NCI-H146 (cell line): ENCODE measurements at regions not wholly inside any gene's neighbourhood (a gene's known extent, or its start where the extent isn't known, plus 50 kb on each side); places are given as distances from the start of the nearest gene placed in this dataset.
"Not testable (repeated sequence)": the region's sequence is repeated elsewhere in the genome, so short reads cannot be mapped to it uniquely, and the experiment has no call there.

ENCODE experiments used
- DNase-seq: peaks from one replicate; lab custom pipeline; 2025; lab: John Stamatoyannopoulos, UW

DNA sequence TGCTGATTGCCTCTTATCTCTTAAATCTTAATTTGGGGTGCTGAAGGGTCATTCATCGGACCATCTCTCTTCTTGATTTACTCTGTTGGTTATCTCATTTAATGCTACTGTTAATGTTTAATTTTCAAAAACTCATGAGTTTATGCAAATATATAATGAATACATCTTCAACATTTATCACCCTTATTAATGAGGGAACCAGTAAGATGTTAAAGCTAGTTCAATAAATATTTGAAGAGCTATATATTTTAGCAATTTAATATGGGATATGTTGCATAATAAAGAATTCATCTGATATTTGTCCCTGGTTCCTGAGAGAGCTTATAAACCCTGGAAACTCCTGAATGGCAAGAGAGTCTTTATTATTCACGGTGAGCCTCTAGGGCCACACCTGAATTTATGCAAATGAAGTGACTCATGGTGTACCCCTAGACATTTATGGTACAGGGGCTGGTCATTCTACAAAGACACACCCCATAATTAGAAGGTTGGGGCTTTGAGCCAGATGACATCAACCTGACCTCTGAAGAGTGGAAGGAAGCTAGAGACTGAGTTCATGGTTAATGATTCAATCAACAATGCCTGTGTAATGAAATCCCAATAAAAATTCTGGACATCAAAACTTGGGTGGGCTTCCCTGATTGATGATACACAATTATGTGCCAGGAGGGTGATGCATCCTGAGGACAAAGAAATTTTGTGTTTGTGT lies 339.5 kb upstream of the ZNF608 start:
- no peak for DNase-seq

DNA sequence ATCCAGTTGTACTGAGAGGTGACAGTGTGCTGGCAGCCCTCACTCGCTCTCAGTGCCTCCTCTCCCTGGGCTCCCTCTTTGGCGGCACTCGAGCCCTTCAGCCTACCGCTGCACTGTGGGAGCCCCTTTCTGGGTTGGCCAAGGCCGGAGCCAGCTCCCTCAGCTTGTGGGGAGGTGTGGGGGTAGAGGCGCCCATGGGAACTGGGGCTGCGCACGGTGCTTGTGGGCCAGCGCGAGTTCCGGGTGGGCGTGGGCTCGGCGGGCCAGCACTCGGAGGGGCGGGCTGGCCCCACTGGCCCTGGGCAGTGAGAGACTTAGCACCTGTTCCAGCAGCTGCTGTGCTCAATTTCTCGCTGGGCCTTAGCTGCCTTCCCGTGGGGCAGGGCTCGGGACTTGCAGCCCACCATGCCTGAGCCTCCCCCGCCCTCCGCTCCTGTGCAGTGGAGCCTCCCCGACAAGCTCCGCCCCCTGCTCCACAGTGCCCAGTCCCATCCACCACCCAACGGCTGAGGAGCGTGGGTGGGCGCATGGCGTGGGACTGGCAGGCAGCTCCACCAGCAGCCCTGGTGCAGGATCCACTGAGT lies 342.2 kb upstream of the ZNF608 start:
- DNase-seq: no peak

DNA sequence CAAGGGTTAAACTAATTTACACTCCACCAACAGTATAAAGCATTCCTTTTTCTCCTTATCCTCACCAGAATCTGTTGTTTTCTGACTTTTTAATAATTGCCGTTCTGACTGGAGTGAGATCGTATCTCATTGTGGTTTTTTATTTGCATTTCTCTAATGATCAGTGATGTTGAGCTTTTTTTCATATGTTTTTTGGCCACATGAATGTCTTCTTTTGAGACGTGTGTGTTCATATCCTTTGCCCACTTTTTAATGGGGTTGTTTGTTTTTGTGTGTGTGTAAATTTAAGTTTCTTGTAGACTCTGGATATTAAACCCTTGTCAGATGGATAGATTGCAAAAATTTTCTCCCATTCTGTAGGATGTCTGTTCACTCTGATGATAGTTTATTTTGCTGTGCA lies 345.7 kb upstream of the ZNF608 start:
- DNase-seq: not testable (repeated sequence)

DNA sequence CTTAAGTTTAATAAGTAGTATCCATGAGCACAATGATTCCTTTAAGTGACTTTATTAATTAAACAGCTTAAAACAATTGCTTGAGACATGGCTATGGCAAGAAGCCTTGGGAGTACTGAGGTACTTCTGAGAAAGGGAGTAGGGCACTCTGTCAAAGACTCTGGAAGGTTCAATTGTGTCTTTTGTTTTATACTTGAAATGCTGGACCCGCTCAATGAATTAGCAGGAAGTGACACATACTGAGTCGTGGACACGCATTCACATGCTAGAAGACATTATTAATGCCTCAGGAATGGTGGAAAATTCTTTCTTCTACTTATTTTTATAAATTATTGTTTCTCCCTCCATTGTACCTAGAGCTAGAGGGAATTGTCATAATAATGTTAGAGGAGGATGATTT lies 347.3 kb upstream of the ZNF608 start:
- no peak for DNase-seq

DNA sequence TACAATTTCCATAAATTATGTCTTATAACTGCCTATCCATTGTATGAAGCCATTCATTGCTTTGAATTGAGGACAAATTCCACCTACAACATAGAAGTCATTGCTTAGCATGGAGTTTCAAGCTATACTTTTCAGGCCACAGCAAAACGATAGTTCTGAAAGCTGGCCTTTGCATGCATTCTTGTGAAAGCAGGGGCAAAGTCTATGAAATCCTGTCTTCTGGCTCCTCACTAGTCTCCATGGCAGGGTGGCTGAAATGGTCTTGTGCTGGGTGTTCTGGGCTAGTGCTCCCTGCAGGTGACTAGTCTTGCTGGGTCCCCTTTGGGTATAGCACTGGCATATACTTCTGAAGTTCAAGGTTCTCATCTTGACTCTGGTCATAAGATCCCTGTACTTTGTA lies 353.9 kb upstream of the ZNF608 start:
- no peak for DNase-seq

DNA sequence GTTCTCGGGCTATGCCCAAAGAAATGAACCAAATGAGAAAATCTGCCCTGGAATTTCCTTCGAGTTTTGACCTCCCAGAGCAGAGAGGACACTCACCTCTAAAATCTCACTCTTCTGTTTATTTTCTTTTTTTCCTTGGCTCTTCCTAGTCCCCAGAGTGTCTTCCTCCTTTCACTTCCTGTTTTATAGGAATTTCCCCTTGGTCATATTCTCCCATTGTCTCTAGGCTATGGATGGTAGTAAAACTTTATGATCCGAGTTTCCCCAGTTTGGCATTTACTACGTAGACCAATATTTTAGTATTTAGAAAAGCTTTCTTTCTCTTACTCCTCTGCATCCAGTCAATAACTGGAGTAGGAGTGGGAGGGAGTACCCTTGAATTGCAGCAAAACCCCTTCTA lies 354.5 kb upstream of the ZNF608 start:
- DNase-seq: no peak

DNA sequence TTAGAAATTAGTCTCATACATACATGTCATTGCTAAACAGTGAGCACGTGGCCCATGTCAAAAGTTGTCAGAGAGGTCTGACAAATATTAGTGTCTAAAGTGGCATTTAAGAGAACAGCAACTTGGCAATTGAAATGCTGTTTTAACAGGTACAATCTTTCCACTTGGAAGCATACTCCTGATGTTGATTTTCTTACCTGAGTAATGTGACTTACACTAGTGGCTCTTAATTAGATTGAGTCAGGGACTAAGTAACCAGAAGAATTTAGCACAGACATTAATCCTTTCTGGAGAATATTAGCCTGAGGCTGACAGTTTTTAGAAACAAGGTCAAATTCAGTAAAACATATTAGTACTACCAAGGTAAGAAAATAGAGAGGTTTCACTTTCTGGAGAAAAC lies 357.0 kb upstream of the ZNF608 start:
- DNase-seq: no peak

DNA sequence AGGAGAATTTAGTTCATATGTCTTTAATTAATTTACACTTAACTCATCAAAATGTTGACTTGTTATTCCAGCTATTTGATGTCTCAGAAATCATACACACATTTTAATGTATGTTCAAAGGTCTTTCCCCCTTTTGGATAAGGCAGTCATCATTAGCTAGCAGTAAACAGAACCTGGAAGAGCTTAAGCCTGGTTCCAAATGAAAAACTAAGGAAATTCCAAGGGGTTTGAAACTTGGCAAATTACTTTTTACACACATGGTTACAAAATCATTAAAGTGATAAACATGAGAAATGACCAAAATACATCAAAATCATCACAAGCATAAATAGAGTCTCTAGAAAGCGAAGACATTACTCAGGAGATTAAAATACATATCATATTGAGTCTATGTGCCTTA lies 359.8 kb upstream of the ZNF608 start:
- DNase-seq: no peak

DNA sequence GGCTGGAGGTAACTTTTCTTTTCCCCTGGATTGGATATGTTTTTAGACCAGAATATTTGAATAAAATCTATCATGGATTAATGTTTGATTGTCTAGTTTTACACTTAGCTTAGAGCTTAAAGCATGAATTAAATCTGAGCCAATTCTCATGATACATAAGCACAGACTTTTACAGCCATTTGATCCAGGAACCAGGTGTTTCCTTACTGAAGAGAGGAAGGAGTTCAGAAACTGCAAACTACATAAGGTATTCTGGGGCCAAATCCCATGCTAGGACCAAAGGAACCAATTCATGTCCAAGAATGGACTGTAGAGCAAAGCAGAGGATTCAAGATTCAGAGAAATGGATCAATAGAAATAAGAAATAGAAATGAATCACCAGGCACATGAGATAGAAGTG lies 360.4 kb upstream of the ZNF608 start:
- no peak for DNase-seq

DNA sequence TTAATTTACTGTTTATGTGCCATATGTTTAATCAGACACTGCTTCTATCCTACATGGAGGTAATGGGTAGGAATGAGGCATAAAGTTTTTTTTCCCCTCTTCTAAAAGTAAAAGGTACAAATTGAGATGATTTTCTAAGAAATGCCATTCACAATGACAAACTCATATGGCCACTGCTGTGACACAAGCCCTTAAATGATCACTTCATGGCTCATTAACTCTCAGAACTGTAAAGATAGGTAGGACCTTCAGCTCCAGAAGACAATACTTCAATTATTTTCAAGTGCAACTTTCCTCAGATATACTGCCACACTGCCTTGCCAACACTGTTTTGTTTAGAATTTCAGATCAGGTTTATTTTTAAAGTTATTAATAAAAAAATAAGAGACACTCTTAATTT lies 362.9 kb upstream of the ZNF608 start:
- DNase-seq: peak; percentile 2

DNA sequence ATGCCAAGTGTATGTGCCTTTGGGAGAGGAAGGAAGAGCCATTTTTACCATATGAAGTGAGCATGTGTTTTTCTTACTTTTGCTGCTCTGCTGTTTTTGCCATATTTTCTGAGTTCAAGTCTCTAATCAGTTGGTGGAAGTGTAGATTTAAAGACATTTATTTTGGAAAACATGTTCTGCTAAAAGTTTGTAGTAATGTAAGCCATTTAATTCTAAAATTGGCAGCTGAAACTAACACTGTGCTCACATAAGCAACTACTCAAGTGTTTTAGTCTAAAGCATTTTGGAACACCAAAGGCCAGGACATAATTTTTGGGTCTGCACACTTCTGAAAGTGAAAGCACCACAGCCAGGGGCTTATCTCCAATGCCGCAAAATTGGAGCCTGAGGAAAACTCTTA lies 363.4 kb upstream of the ZNF608 start:
- no peak for DNase-seq

DNA sequence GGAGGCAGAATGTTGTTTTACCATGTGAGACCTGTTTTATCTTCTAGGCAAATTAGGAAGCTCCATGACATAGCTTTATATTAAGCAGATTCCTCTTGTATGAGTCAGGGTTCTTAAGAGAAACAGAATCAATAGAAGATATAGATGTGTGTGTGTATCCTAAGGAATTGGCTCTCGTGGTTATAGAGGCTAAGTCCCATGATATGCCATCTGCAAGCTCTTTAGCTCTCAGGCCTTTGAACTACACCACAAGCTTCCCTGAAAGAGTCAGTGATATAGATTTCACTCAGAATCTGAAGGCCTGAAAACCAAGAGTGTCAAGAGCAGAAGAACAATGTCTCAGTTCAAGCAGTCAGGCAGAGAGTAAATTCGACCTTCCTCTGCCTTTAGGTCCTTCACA lies 365.8 kb upstream of the ZNF608 start:
- no peak for DNase-seq

DNA sequence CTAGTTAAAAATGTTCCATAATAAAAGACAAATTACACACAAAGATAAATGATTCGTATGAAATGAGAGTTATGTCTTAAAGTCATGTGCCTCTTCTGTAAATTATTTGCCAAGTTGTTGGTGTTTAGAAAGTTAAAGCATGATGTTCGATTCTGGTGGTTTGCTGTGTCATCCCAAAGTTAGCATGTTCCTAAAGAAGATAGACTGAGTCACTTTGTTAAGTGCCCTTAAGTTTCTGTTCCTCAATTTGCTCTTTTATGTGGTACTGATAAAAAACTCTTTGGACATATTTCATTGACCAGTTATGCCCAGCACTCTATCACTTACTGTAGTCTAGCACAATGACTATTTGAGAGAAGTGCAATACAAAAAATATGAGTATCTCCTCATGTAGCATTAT lies 366.9 kb upstream of the ZNF608 start:
- DNase-seq: no peak

DNA sequence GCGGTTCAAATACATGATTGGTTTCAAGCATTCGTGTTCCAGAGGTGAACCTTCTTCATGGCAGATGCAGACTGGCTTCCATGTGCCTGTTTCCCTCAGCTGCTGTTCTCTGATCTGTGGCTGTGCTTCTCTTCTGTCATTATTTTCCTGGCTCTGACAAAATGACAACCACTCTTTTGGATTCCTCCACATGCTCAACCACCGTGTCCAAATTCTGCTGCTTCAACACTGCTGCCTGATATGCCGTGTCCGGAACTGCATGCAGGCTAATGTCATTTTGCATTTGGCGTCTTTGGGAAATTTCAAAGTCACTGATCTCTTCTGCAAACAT lies 368.7 kb upstream of the ZNF608 start:
- no peak for DNase-seq

DNA sequence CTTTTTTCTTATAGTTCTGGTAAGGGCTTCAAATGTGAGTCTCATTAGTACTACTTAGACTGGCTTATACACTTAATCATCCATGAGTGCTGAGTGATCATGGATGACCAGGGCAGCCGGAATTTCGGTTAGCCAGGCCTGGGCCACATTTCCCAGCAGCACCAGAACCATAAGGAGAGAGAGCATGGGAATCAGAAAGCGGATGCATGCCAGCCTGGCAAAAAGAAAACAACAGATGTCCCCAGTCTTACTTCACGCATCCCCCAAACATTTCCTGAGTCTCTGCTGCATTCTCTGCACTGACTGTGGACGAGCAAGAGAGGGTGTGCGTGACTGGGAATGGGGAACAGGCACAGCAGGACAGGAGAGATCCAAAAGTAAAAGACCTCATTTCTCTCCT lies 371.1 kb upstream of the ZNF608 start:
- DNase-seq: no peak

DNA sequence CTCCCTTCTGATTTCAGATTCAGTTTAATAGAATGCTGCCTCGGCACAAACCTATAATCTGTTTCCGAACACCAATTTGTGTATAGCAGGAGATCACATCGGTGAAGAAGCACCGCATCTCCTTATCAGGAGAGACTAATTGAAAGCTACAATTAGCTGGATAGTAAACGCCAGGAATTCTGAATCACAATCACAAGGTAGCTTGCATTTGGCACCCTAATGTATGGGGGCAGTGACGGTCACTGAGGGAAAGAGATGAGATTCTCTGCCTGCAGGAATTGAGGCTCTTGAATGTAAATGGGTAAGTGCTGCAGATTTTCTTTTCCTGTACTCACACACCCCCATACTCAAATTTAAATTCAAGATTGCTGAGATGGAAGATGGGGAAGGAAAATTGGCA lies 373.6 kb upstream of the ZNF608 start:
- DNase-seq: no peak

DNA sequence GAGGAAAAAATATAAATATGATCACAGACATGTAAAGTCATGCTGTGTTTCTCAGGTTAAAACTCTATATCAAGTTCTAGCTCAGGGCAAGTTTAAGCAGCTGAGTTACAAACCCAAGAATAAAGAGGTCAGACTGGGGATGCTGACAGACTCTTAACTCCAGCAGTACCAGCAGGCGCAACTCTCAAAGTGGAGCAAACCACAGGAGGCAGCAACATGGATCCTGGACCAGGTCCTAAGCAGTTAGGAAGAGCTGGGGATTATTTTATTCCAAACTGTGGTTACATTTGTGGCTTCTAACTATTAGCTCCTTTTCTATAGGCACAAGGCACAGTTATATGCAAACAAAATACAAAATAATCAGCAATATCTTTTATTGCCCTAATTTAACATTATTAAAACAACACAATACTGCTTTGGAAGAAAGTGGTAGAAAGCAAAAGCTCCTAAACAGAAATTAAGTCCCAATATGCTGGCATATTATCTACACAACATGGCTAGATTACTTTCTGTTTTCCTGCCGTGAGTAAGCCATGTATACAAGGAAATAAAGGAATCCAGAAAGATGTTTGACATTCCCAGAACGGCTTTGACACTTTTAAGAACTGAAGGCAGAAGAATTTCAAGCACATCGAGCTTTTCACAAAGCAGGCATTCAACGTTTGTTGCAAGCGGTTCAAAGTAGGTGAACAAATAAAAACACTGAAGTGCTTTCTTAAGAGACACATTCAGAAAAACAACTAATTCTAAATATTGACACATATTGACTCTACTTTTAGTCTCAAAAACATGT lies 378.8 kb upstream of the ZNF608 start:
- DNase-seq: no peak

DNA sequence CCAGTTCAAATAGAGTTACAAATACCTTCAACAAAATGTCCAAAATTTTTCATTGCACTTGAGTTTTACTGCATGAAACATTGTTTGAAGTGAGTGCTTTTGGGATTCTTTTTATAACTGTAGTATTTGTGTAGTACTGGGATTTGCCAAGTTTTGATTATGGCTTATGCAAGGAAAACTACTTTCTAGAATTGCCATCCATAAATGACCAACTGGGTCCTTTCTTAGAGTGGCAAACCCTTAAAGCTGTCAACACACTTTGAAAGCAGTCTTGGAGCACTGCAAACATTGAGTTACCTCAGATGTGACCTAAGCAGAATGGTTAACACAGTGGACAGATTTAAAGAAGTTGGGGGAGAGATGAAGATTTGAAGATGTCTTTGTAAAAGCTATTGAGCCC lies 379.6 kb upstream of the ZNF608 start:
- DNase-seq: no peak

DNA sequence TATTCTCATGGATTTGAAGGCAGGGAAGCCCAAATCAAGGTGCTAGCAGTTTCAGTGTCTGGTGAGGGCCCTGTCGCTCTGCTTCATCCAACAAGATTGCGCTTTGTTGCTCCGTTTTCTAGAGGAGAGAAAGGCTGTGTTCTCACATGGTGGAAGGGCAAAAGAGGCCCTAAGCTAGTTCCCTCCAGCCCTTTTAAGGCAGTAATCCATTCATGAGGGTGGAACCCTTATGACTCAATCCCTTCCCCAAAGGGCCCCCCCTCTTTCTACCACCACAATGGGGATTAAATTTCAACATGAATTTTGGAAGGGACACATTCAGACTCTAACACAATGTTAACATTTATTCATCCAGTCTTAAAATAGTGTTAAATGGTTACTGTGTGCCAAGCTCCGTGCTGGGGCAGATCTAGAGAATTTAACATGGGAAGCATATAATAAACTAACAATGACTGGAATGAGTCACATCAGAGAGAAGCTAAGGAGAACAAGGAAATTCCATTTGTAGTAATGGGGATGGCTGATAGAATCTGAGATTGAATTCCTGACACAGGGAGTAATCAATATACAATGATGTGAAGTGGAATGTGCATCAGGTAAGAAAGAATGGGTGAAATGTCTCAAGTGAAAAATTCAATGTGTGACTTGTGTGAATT lies 382.8 kb upstream of the ZNF608 start:
- DNase-seq: no peak

DNA sequence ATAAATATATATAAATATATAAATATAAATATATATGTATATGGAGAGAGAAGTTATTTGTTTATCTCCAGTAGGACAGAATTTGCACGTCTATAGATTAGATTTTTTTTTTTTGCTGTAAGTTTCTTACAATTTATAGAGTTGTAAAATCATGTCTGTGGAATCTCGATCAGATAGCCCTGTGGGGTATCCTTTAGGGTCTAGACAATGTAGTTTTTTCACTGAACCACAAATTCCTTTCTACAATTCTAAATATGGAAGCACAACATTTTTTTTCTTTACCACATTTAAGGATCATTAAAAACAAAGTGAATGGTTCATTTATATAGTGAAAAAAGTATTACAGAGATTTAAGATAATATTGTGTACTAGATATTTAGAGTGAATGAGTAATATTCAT lies 384.2 kb upstream of the ZNF608 start:
- DNase-seq: no peak

DNA sequence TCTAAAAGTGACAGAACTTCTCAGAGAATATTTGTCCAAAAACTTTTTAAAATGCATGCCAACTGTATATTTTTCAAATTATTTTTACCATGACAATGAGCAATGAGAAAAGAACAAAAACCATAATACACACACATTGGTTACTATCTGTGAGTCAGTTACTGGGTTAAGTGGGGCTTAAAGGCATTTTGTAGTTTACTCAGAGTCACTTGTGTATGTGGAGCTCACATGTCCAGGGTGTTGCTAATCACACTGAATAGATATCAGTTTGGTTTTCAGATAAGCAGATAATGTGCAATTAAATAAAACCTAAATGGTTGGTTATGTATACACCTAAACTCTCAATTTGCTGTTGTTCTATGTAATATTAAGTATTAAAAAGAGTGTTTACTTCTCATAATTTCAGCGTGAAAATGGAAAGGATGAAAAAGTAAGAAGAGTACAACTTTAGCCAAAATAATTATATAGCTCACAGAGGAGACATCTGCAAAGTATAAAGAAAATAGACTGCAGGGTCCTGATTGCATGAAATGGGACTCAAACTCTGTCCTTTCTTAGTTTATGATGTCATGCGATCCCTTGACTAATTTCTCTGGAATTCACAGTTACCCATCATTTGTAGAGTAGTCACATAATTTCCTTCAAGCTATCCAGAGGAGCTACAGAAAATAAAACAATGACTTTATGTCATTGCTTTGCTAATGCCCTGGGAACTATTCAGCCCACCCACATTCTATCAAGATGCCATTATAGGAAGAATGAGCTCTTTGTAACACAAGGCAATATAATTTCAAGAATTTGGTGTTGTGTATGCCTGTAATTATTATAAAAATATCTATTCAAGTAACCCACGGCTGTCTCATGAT lies 388.0 kb upstream of the ZNF608 start:
- no peak for DNase-seq

DNA sequence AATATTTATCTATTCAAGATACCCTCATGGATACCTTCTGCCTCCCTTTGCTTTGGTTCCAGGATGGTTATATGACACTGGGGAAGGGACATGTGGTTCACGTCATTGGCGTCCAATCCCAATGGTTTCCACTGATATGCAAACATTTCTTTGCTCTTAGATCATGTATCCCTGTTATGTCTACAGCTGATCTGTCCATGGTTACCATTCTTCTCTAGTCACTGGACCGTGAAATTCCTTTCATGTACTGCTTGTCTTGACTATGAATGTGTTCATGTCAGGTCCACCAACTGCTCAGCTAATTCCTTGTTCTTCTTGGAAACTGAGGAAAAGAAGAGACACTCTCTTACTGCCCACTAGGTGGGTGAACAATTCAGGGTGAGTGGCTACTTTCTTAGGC lies 391.1 kb upstream of the ZNF608 start:
- DNase-seq: peak; percentile 4
